Sigmoid colon (tissue), 4 donors: ENCODE measurements at regions not wholly inside any gene's neighbourhood (a gene's known extent, or its start where the extent isn't known, plus 50 kb on each side); places are given as distances from the start of the nearest gene placed in this dataset.

ENCODE experiments used
- CTCF ChIP-seq, 4 experiments: fragments of 450-650 bp in 3 of 4; fragments of 200-600 bp in 1 of 4; IDR thresholded peaks; one replicate each; pipeline ENCODE4 v1.5.1; 2016 to 2019; ENCODE audit warnings: antibody characterized with exemption in 4 of 4, mild to moderate bottlenecking in 3 of 4, moderate library complexity in 2 of 4
- EP300 ChIP-seq, 4 donors: sonication (generic); formaldehyde crosslinking; IDR thresholded peaks; one replicate each; pipeline ENCODE4 v1.6.1; 2017; ENCODE audit warnings: antibody characterized with exemption in 4 of 4
- POLR2A ChIP-seq, 2 donors: fragments of 450-650 bp; IDR thresholded peaks; one replicate each; pipeline ENCODE4 v1.6.1; 2016; ENCODE audit warnings: antibody characterized with exemption in 2 of 2, mild to moderate bottlenecking in 2 of 2, moderate library complexity in 2 of 2
- POLR2AphosphoS5 ChIP-seq, 4 donors: sonication (generic); formaldehyde crosslinking; IDR thresholded peaks; one replicate each; pipeline ENCODE4 v1.6.1; 2017; ENCODE audit warnings: antibody characterized with exemption in 4 of 4

- TF ChIP-seq POLR2A (IDR thresholded peaks at IDR 0.05) (no peak), CTCF (IDR thresholded peaks at IDR 0.05) (no peak), EP300 (IDR thresholded peaks at IDR 0.05) (no peak), POLR2AphosphoS5 (IDR thresholded peaks at IDR 0.05) (no peak)
Measured at GRCh38 chr9:1320607-1321195, 270.5 kb downstream of the DMRT2 start.
